HL-60 (cell line): ENCODE measurements at regions not wholly inside any gene's neighbourhood (a gene's known extent, or its start where the extent isn't known, plus 50 kb on each side); places are given as distances from the start of the nearest gene placed in this dataset.

Experiments
- DNase-seq, 2 experiments: peaks; one replicate each; pipeline ENCODE4 v3.0.0-alpha.2; 2010 to 2020; ENCODE audit warnings: low read depth in 1 of 2, low spot score in 1 of 2
- H3K27ac ChIP-seq: fragments of 250-450 bp; sonication (Bioruptor Pico); replicated peaks from 2 replicates; pipeline ENCODE4 v1.5.1; 2020; ENCODE audit warnings: mild to moderate bottlenecking, moderate library complexity
- H3K27me3 ChIP-seq: fragments of 250-450 bp; sonication (Bioruptor Pico); 2 replicates; pipeline ENCODE4 v1.5.1; 2021; ENCODE audit warnings: mild to moderate bottlenecking, moderate library complexity; ENCODE audit not compliant: insufficient read depth, poor library complexity, severe bottlenecking
- H3K4me3 ChIP-seq: replicated peaks from 2 replicates; pipeline ENCODE4 v1.5.1; 2011; ENCODE audit warnings: mild to moderate bottlenecking, control low read depth, low read length; ENCODE audit not compliant: insufficient read depth
- CTCF ChIP-seq: IDR thresholded peaks from one replicate; pipeline ENCODE4 v1.5.1; 2011; ENCODE audit warnings: low read length, control low read depth, inconsistent platforms; ENCODE audit not compliant: insufficient read depth
- GABPA ChIP-seq: IDR thresholded peaks from 2 replicates; pipeline ENCODE4 v1.6.1; 2012; ENCODE audit warnings: low read depth
- POLR2AphosphoS5 ChIP-seq: IDR thresholded peaks from 2 replicates; pipeline ENCODE4 v1.6.1; 2012; ENCODE audit warnings: low read depth
- REST ChIP-seq: IDR thresholded peaks from 2 replicates; pipeline ENCODE4 v1.6.1; 2012; ENCODE audit warnings: low read depth; ENCODE audit not compliant: insufficient replicate concordance
- SPI1 ChIP-seq: IDR thresholded peaks from 2 replicates; pipeline ENCODE4 v1.6.1; 2012; ENCODE audit warnings: low read depth, mild to moderate bottlenecking, borderline replicate concordance

- TF ChIP-seq CTCF (no peak), POLR2AphosphoS5 (no peak), GABPA (no peak), REST (no peak), SPI1 (no peak)
- no peaks in the 10 kb centered on the region for H3K27me3 ChIP-seq
- no peak overlapping the region for H3K4me3 ChIP-seq
- DNase-seq = no peak
- H3K27ac ChIP-seq = no peak overlapping the region
Measured at GRCh38 chr2:164143183-164143930, 407.5 kb upstream of the FIGN start.

- no peaks in the 10 kb centered on the region for H3K27me3 ChIP-seq
- H3K27ac ChIP-seq = no peak overlapping the region
- no peak for DNase-seq
- no peak for TF ChIP-seq POLR2AphosphoS5
- no peak for TF ChIP-seq CTCF
- TF ChIP-seq REST = no peak
- no peak for TF ChIP-seq GABPA
- no peak for TF ChIP-seq SPI1
- no peak overlapping the region for H3K4me3 ChIP-seq
Measured at GRCh38 chr2:164142755-164143154, 406.9 kb upstream of the FIGN start.

GRCh38 chr2:164141271-164141670 lies 405.5 kb upstream of the FIGN start:
- no peaks in the 10 kb centered on the region for H3K27me3 ChIP-seq
- DNase-seq = no peak
- no peak overlapping the region for H3K27ac ChIP-seq
- no peak for TF ChIP-seq SPI1
- TF ChIP-seq REST = no peak
- TF ChIP-seq POLR2AphosphoS5 = no peak
- TF ChIP-seq GABPA = no peak
- no peak for TF ChIP-seq CTCF
- H3K4me3 ChIP-seq = no peak overlapping the region
